ENCODE measurements at regions not wholly inside any gene's neighbourhood (a gene's known extent, or its start where the extent isn't known, plus 50 kb on each side); places are given as distances from the start of the nearest gene placed in this dataset.

DNA sequence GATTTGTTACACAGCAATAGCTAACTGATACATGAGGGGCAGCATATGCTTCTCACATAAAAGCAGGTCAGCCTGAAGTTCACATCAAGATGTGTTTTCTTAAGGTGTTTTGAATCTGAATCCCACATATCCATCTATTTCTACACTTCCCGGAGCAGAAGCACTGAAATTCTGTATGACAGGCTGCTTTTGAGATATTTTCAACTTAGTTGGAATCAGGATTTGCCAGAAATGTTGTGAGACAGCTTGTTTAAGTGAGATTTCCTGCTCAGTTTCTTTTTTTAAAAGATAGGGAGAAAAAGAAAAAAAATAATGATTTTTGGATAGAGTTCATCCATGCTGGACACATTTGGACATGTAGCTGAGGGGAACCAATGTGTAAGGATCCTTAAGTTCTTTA lies 501.5 kb upstream of the CELF4 start:
- in situ Hi-C loops (cut with MboI; ENCODE audit: low pct_unique_long_range_greater_than_20kb, low sequenced_read_pairs), result no loop called here
- DNase-seq, result no peak

DNA sequence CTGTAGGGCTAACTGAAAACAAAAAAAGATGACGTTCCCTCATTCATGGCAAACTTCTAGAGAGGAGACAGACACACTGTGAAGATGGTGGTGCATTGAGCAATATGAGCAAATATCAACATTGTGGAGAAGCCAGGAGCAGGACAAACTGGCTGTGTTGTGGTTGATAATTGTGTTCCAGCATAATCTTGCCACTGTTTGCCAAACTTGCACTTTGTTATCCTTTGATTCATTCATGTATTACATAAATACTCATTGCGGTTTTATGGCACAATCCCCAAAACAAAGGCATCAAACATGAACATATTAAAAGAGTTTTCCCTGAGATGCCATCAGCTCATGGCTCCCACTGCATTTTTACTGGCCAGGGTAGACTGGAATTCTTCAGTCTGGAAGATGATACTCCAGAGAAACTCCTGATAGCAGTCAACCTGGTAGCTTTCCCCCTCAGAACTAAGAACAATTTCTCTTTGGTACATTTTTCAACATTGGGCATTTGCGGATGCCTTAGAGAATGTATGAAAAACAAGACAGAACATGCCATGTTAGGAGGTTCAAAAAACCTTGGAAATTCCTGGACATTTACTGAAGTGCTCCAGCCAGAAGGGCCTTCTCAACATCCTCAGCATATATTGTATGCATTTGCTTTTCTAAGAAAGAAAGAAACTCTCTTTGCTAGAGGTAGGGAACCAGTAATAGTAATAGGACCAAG lies 487.4 kb upstream of the CELF4 start:
- no peak for DNase-seq
- in situ Hi-C loops (cut with MboI; ENCODE audit: low pct_unique_long_range_greater_than_20kb, low sequenced_read_pairs), result no loop called here

DNA sequence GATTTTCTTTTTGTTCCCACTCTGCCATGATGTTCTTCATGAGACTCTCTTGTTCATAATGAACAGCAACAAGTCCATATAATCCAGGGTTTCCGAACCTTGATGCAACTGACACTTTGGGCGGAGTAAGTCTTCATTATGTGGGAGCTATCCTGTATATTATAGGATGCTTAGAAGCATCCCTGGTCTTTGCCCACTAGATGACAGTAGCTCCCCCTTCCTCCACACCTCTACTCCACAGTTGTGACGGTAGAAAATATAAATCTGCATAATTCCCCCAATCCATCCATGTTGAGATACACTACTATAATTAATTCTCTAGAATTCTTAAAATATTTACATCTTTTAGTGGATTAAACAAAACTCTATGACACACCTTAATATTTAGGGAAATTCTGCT lies 482.2 kb upstream of the CELF4 start:
- no peak for DNase-seq
- in situ Hi-C loops (cut with MboI; ENCODE audit: low pct_unique_long_range_greater_than_20kb, low sequenced_read_pairs), result no loop called here

DNA sequence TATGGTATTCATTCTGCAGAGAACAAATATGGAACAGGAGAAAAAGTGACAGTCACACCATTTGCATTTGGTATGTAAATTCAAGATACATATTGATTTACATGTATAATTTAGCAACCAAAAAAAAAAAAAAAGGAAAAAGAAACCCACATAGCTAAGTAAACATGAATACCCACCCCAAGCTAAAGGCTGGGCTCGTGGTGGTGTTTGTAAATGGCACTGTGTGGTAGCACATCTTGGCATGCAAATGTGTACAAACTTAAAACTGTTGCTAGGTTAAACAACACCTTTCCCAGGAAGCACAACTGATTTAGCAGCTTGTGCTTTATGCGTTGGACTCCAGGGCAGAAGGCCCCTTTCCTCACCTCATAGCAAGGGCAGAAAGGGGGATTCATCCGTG lies 481.1 kb upstream of the CELF4 start:
- no peak for DNase-seq
- in situ Hi-C loops (cut with MboI; ENCODE audit: low pct_unique_long_range_greater_than_20kb, low sequenced_read_pairs), result no loop called here

DNA sequence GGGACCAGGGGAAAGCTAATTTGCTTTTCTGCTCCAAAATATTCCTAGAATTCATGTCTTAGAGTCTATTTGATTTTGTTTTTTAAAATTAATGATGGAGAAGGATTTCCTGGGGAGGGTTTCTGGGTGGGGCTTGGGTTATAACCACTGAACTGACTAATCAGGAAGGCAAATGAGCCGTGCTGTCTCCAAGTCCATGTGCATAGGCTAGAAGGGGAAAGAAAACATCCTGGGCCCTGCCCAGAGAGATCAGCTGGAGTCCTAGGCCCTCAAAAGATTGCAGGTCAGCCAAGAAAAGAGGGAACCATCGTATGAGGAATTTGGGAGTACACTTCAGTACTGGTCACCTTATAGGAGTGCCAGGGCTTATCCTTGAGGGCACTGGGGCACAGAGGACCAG lies 480.2 kb upstream of the CELF4 start:
- no peak for DNase-seq
- in situ Hi-C loops (cut with MboI; ENCODE audit: low pct_unique_long_range_greater_than_20kb, low sequenced_read_pairs), result no loop called here

DNA sequence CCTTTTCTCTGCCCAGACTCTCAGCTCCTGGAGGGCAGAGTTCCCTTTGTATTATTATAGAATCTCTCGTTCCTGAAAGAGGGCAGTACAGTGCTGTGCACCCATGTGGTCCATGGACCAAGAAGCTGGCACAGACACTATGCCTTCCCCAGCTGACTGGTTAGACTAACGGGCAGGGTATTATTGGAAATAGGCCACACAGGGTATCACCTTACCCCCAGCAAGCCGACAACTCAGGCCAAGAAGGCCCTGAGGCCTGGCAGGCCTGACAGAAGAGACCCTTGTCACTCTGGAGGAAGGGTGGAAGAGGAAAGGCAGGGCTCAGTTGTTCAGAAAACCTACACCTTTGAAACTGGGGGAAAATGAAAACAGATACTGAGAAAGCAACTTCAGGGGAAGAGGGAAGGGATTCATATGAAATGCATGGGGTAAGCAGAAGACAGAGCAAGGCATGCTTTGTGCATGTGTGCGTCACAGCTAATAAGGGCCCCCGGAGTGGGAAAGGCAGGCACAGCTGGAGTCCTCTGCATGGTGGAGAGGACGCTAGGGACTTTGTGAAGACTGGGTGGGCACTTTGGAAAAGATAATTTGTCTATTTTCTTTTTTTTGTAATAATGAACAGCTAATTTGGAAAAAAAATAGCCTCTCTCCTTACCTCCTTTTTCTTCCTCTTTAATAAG lies 476.8 kb upstream of the CELF4 start:
- in situ Hi-C loops (cut with MboI; ENCODE audit: low pct_unique_long_range_greater_than_20kb, low sequenced_read_pairs), result no loop called here
- DNase-seq, result no peak

DNA sequence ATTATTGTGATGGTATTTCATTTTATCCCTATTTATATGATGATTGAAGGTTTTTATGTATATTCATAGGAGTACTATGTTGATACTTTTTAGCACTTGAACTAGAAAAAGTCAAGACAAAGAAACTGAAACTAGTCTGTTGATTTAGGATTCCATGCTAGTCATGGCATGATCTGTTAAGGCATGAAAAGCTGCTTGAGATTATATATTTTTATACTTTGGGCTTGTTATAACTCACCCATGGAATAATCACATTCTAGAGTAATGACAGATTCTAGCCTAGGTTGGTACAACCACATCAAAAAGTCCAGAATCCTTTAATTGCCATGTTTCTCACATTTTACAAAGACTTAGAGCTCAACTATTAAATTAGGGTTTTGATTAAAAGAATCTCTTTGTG lies 472.6 kb upstream of the CELF4 start:
- no peak for DNase-seq
- in situ Hi-C loops (cut with MboI; ENCODE audit: low pct_unique_long_range_greater_than_20kb, low sequenced_read_pairs), result no loop called here

DNA sequence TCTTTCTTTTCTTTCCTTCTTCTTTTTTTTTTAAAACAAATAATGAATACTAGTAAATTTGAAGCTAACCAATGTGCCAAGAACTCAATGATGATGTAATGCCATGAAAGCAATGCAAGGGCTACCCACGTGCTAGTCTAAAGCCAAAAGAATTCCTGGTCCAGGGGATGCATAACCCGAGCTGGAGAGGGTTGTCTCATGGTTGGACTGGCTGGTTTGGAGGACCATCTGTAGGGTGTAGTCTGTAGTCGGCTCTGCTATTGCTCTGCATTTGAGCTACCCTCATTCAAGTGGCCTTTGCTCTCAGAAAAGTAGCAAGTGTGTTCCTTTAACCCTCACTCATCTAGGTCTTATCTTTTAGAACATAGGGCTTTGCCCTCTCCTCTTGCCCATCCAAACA lies 469.6 kb upstream of the CELF4 start:
- no peak for DNase-seq

DNA sequence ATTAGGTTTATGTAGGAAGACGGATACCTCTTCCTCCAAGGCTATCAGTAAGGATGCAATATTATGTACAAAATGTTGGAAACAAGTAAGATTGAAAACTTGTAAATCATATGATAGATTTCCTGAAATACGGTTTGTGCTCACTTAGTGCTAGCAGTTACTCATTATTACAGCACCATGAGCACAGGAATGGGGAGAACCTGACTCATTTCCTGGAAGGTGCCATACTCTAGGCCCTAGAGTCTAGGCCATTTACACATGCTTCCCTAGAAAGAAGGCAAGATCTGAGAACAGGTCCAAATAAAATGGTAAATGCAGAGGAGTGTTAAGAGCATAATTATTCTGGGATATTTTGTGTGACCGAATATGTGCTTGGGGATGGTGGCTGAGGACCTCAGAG lies 467.7 kb upstream of the CELF4 start:
- in situ Hi-C loops (cut with MboI; ENCODE audit: low pct_unique_long_range_greater_than_20kb, low sequenced_read_pairs), result no loop called here
- DNase-seq, result no peak

More for the DNA sequence above, 469.6 kb upstream of the CELF4 start:
- in situ Hi-C loops (cut with MboI; ENCODE audit: low pct_unique_long_range_greater_than_20kb, low sequenced_read_pairs), result no loop called here

DNA sequence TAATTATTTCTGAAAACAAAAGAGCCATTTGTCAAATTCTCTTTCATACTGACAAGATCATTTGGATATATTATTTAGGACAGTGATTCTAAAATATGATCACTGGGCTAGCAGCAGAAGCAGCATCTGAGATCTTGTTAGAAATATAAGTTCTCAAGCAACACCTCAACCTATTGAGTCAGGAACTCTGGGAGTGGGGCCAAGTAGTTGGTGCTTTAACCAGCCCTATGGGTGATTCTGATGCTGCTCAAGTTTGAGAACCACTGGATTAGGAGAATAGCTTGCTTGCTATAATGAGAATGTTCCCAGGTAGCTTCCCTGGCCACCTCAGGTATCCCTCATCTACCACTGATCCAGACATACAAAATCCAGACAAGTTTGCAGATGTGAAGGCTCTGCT lies 466.9 kb upstream of the CELF4 start:
- in situ Hi-C loops (cut with MboI; ENCODE audit: low pct_unique_long_range_greater_than_20kb, low sequenced_read_pairs), result no loop called here
- no peak for DNase-seq

DNA sequence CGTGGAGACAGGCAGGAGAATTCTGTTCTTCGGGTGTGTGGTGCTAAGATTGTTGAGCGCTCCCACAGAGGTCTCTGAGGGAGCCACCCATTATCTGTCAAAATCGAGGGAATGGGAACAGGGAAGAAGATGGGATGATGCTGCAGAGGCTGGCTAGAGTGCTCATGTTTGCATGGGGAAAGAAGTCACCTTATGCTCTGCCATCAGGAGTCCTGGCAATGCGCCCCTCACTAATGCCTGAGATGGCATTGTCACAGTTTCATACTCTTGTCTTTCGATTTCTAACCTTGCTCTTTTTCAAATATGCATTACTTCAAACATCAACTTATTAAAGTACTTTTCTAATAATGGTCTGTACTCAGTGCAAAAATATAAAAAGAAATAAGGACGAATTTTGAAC lies 463.3 kb upstream of the CELF4 start:
- in situ Hi-C loops (cut with MboI; ENCODE audit: low pct_unique_long_range_greater_than_20kb, low sequenced_read_pairs), result no loop called here

DNA sequence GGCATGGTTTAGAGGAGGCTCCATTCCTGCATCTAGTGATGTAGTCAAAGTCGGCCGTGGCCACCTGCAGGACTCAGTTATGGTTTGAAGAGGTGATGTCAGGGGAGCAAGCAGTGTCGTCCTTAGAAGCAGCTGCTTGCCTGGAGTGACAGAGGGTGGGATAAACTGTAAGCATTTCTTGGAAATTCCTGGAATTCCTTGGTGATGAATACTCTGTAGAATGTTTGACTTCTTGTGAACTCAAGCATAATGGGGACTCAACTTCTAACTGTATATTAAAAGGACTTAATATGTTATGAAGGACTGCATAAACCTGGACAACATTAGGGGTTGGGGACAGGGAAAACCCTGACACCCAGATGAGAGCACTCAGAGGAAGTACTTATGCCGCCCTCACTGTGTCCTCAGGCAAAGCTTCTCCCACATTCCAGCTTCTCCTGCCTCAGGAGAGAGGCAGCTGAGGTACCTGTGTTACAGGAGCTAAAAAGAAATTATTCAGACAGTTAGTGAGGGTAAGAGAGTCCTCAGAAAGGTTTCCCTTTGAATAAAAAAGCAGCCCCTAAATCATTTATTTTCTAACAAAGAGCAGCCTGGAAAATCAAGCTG lies 459.9 kb upstream of the CELF4 start:
- in situ Hi-C loops (cut with MboI; ENCODE audit: low pct_unique_long_range_greater_than_20kb, low sequenced_read_pairs), result no loop called here
- DNase-seq, result no peak

More for the DNA sequence above, 463.3 kb upstream of the CELF4 start:
- DNase-seq, result no peak

DNA sequence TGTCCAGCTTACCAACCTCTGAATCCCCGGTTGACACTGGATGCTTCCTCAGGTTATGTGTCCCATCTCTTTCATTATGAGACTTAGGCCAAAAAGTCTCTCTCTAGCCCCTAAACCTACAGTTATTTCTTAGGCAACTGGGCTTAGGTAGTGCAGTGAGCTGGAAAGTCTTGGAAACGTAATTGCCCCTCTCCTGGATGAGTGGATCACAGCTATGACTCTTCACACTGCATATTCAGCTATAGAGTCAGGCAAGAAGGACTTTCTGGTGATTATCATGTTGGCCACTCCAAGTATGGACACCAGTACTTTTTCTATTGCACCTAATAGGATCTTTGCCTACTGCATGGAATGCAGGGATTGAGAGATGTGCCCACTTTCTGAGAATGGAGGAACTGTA lies 458.3 kb upstream of the CELF4 start:
- DNase-seq, result no peak
- in situ Hi-C loops (cut with MboI; ENCODE audit: low pct_unique_long_range_greater_than_20kb, low sequenced_read_pairs), result no loop called here

DNA sequence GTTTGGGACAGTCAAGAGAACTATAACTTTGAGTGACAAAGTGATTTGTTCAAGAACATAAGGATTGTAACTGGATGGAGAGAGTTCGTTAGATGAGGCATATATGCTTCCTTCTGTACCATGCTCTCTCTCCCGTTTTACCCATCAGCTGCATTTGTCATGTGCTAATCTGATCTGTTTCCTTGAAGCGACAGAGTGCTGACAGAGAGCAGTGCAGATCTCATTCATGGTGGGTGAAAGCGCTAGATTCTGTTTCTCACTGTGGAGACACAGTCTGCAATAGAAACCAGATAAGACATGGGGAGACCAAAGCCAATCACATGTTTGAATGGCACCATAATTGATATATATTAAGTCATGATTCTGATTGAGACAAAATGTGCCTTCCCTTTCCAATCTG lies 456.6 kb upstream of the CELF4 start:
- in situ Hi-C loops (cut with MboI; ENCODE audit: low pct_unique_long_range_greater_than_20kb, low sequenced_read_pairs), result no loop called here

DNA sequence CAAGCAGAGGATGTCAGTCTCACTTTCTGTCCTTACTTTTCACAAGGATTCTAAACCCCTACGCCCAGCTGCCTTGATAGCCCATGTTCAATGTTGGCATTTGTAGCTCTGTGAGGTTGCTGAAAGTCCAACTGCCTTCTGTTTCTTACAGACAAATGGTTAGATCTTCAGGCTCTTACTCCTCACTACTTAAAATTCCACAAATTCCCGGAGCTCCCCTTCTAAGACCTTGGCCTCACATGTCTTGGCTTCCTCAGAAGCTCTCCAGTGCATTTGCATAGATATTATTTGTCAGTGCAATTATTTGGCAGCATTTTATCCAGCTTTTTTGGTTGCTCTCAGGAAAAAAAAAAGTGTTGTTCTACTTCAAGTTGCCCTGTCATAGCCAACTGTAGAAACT lies 453.7 kb upstream of the CELF4 start:
- in situ Hi-C loops (cut with MboI; ENCODE audit: low pct_unique_long_range_greater_than_20kb, low sequenced_read_pairs), result no loop called here
- no peak for DNase-seq

More for the DNA sequence above, 456.6 kb upstream of the CELF4 start:
- DNase-seq, result no peak

DNA sequence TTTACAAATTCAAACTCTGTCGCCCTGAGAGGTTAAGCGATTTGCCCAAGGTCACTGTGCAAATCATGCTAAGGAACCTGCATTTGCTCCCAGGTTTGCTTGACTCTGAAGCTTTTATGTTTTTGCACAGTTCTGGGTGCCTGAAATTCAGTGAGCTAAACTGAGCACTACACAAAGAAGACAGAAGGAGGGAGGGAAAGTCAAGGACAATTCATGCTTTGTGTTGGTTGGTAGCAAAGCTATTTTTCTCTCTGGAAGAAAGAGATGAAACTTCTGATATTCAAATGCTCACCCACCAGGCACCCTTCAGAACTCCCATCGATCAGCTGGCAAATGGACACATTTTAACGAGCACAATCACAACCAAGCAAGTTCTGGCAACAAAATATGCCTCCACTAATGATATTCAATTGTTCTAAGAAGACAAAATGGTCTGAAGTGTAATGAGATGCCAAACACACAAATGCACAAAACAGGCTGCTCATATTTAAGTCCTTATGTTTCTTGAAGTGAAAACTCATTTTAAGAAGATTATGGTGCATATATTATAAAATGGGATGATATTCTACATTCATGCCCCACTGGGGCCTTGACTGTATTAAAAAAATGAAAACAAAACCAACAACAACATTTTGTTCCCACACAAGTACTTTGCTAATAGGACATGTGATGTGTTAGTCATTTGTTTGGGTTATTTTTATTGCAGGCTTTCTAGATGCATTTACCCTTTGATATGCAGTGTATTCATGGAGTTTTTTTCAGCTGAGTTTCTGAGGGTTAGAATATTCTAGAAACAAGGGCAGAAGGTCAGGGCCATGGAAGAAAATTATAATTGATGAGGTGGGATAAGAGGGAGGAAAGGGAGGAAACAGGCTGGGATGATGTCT lies 445.6 kb upstream of the CELF4 start:
- in situ Hi-C loops (cut with MboI; ENCODE audit: low pct_unique_long_range_greater_than_20kb, low sequenced_read_pairs), result no loop called here
- DNase-seq, result no peak

DNA sequence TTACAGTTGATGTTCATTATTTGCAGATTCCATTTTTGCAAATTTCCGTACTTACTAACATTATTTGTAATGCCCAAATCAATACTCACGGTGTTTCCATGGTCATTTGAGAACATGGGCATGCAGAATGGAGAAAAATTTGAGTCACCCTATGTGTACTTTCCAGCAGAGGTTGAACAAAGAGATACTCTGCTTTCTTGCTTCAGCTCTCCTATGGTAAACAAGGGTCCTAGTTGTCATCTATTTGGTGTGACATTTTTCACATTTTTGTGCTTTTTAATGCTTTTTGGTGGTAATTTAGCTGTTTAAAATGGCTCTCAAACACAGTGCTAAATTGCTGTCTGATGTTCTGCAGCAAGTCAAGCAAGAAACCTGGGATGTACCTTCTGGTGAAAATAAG lies 444.4 kb upstream of the CELF4 start:
- no peak for DNase-seq
- in situ Hi-C loops (cut with MboI; ENCODE audit: low pct_unique_long_range_greater_than_20kb, low sequenced_read_pairs), result no loop called here

DNA sequence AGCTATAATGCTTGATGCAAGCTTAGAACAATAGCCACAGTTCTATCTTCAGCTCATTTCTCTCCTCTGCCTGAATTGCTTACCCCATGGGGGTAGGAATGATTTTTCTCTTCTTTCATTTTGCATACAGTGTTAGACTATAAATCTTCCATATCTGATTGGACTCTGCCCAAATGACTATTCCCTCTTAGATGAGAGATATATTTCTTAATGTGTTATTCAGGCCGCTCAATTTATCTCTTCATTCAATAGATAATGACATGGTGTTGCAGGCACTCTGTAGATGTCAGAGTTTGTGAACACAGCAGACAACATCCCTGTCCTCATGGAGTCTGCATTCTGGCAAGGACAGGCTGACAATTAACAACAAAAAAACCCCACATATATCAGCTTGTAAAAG lies 443.7 kb upstream of the CELF4 start:
- no peak for DNase-seq
- in situ Hi-C loops (cut with MboI; ENCODE audit: low pct_unique_long_range_greater_than_20kb, low sequenced_read_pairs), result no loop called here

DNA sequence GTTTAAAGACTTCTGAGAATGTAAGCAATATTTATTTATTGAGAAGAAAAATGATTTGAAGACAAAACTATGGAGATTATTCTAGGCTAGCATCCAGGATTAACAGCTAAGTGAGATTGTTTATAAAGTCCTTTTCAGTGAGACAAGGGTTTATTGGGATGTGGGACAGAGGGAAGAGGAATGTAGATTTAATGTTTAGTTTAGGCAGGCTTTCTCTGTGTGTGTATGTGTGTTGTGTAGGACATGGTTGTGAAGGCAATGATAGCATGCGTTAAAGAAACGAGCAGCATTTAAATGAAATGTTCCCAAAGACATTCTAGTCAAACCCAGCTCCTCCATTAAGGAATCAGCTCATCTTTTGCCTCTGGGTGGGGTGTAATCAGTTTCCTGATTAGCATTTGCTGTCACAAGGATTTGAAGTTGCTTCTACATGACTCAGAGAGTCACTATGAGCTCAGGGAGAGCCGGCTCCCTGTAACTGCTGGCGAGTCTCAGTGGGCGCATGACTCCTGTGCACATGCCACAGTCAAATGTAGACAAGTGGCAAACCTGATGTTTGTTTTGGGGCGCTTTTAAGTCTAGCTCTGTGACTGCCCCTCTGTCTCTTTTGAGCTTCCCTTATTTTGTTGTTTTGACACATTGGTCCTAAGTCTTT lies 442.2 kb upstream of the CELF4 start:
- DNase-seq, result no peak
- in situ Hi-C loops (cut with MboI; ENCODE audit: low pct_unique_long_range_greater_than_20kb, low sequenced_read_pairs), result no loop called here
